ENCODE measurements at regions not wholly inside any gene's neighbourhood (a gene's known extent, or its start where the extent isn't known, plus 50 kb on each side); places are given as distances from the start of the nearest gene placed in this dataset.

GRCh38 chr13:106212386-106213010 lies 323.0 kb downstream of the EFNB2 start:
- TF ChIP-seq EZH2phosphoT487 (IDR thresholded peaks at IDR 0.05; ENCODE audit: borderline replicate concordance, low read length), result no peak
- no peak for TF ChIP-seq CTCF (IDR thresholded peaks at IDR 0.05; ENCODE audit: low read depth, low read length, poor library complexity, severe bottlenecking)
- H3K27me3 ChIP-seq (ENCODE audit: control insufficient read depth, low read length), result no peaks in the 10 kb centered on the region
- no peak overlapping the region for H3K27ac ChIP-seq (ENCODE audit: low read depth, low read length)
- no peaks in the 10 kb centered on the region for H3K4me1 ChIP-seq (ENCODE audit: control insufficient read depth, low read length)
- no peaks in the 10 kb centered on the region for H3K79me2 ChIP-seq (ENCODE audit: control insufficient read depth, low read length)
- H3K4me2 ChIP-seq (ENCODE audit: low read length), result no peak overlapping the region
- H3K4me3 ChIP-seq (ENCODE audit: low read length), result no peak overlapping the region
- H3K36me3 ChIP-seq (ENCODE audit: control insufficient read depth, low read length), result no peaks in the 10 kb centered on the region
- H3F3A ChIP-seq (ENCODE audit: control insufficient read depth, insufficient read depth), result no peaks in the 10 kb centered on the region
- H3K9me2 ChIP-seq (replicated peaks; ENCODE audit: control insufficient read depth, low read length), result no peaks in the 10 kb centered on the region
- H4K20me1 ChIP-seq (ENCODE audit: control insufficient read depth, insufficient read depth, low read depth, low read length), result no peaks in the 10 kb centered on the region
- peaks cover 3% of the 10 kb centered on the region; the same call in 1 of the 2 replicates for H3K9me3 ChIP-seq (ENCODE audit: control insufficient read depth, insufficient read depth, low read length)

GRCh38 chr13:106210324-106210723 lies 325.1 kb downstream of the EFNB2 start:
- no peaks in the 10 kb centered on the region for H3K4me1 ChIP-seq (ENCODE audit: control insufficient read depth, low read length)
- H3K9me2 ChIP-seq (replicated peaks; ENCODE audit: control insufficient read depth, low read length), result no peaks in the 10 kb centered on the region
- H3K27me3 ChIP-seq (ENCODE audit: control insufficient read depth, low read length), result no peaks in the 10 kb centered on the region
- H3K36me3 ChIP-seq (ENCODE audit: control insufficient read depth, low read length), result no peaks in the 10 kb centered on the region
- TF ChIP-seq EZH2phosphoT487 (IDR thresholded peaks at IDR 0.05; ENCODE audit: borderline replicate concordance, low read length) (no peak), CTCF (IDR thresholded peaks at IDR 0.05; ENCODE audit: low read depth, low read length, poor library complexity, severe bottlenecking) (no peak)
- peaks cover 3% of the 10 kb centered on the region; the same call in 1 of the 2 replicates for H3K9me3 ChIP-seq (ENCODE audit: control insufficient read depth, insufficient read depth, low read length)
- H4K20me1 ChIP-seq (ENCODE audit: control insufficient read depth, insufficient read depth, low read depth, low read length), result no peaks in the 10 kb centered on the region
- no peaks in the 10 kb centered on the region for H3F3A ChIP-seq (ENCODE audit: control insufficient read depth, insufficient read depth)
- no peaks in the 10 kb centered on the region for H3K79me2 ChIP-seq (ENCODE audit: control insufficient read depth, low read length)
- no peak overlapping the region for H3K4me2 ChIP-seq (ENCODE audit: low read length)
- no peak overlapping the region for H3K27ac ChIP-seq (ENCODE audit: low read depth, low read length)
- no peak overlapping the region for H3K4me3 ChIP-seq (ENCODE audit: low read length)

GRCh38 chr13:106205871-106206270 lies 329.6 kb downstream of the EFNB2 start:
- no peaks in the 10 kb centered on the region for H3K9me2 ChIP-seq (replicated peaks; ENCODE audit: control insufficient read depth, low read length)
- TF ChIP-seq EZH2phosphoT487 (IDR thresholded peaks at IDR 0.05; ENCODE audit: borderline replicate concordance, low read length), result no peak
- no peak for TF ChIP-seq CTCF (IDR thresholded peaks at IDR 0.05; ENCODE audit: low read depth, low read length, poor library complexity, severe bottlenecking)
- H3K36me3 ChIP-seq (ENCODE audit: control insufficient read depth, low read length), result no peaks in the 10 kb centered on the region
- H3F3A ChIP-seq (ENCODE audit: control insufficient read depth, insufficient read depth), result no peaks in the 10 kb centered on the region
- H4K20me1 ChIP-seq (ENCODE audit: control insufficient read depth, insufficient read depth, low read depth, low read length), result no peaks in the 10 kb centered on the region
- no peaks in the 10 kb centered on the region for H3K27me3 ChIP-seq (ENCODE audit: control insufficient read depth, low read length)
- no peaks in the 10 kb centered on the region for H3K79me2 ChIP-seq (ENCODE audit: control insufficient read depth, low read length)
- H3K4me3 ChIP-seq (ENCODE audit: low read length), result no peak overlapping the region
- H3K27ac ChIP-seq (ENCODE audit: low read depth, low read length), result no peak overlapping the region
- H3K4me2 ChIP-seq (ENCODE audit: low read length), result no peak overlapping the region
- H3K4me1 ChIP-seq (ENCODE audit: control insufficient read depth, low read length), result no peaks in the 10 kb centered on the region
- H3K9me3 ChIP-seq (ENCODE audit: control insufficient read depth, insufficient read depth, low read length), result no peaks in the 10 kb centered on the region
